Right kidney (tissue), 1 donor: ENCODE measurements at regions not wholly inside any gene's neighbourhood (a gene's known extent, or its start where the extent isn't known, plus 50 kb on each side); places are given as distances from the start of the nearest gene placed in this dataset.
"Not testable (repeated sequence)": the region's sequence is repeated elsewhere in the genome, so short reads cannot be mapped to it uniquely, and the experiment has no call there.

ENCODE experiments used
- DNase-seq: peaks from one replicate; pipeline ENCODE4 v3.0.0-alpha.2; 2016

- no peak for DNase-seq
Observed at GRCh38 chr17:64784353-64785010, 122.4 kb upstream of the SMURF2 start.

DNA sequence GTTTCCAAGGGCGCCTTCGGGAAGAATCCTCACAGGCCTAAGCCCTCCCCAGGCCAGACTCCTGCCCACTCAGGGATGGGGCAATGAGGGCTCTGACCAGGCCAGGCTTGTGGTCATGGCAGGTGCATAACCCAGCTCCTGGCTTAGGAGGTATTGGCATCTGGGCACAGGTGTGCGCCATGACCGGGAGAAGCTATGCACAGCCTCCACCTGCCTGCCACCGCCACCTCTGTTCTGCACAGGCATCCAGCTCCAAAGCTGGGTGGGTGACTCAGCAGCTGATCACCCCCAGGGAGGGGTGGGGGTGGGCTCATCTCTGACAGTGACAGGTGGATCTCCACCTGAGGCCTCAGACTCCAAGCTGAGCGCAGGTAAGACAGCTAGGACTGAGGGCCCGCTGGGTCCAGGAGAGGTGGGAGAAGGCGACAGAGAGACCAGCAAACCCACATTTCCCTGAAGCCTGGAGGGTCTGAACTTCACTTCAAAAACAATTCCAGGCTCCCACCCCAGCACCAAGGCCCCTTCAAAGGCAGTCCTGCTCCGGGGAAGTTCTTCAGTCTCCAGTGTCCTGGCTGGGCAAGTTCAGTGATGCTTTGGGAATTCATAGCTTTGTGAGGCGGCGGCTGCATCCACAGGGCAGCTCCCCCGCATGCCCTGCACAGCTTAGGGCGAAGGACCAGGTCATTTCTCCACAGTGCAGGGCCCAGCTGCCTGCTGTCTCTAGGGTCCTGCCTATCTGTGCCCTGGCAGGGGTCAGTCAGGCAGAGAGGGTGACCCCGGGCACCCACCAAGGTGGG lies 121.6 kb upstream of the SMURF2 start:
- no peak for DNase-seq

DNA sequence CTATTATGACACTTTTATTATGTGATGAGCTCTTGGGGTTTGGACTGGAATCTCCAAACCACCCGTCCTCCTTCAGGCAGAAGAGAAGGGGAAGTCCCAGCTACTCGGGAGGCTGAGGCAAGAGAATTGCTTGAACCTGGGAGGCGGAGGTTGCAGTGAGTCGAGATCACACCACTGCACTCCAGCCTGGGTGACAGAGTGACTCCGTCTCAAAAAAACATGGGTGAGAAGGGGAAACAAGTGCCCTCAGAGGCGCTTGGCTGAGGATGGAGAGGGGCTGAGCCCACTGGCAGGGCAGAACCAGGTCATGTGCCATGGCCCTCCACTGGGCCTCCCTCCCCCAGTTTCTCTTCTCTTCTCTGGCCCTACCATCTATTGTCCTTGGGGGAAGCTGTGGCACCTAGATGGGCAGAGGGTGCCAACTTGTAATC lies 120.9 kb upstream of the SMURF2 start:
- DNase-seq: no peak

GRCh38 chr17:64781810-64782555 lies 119.9 kb upstream of the SMURF2 start:
- DNase-seq: no peak

DNA sequence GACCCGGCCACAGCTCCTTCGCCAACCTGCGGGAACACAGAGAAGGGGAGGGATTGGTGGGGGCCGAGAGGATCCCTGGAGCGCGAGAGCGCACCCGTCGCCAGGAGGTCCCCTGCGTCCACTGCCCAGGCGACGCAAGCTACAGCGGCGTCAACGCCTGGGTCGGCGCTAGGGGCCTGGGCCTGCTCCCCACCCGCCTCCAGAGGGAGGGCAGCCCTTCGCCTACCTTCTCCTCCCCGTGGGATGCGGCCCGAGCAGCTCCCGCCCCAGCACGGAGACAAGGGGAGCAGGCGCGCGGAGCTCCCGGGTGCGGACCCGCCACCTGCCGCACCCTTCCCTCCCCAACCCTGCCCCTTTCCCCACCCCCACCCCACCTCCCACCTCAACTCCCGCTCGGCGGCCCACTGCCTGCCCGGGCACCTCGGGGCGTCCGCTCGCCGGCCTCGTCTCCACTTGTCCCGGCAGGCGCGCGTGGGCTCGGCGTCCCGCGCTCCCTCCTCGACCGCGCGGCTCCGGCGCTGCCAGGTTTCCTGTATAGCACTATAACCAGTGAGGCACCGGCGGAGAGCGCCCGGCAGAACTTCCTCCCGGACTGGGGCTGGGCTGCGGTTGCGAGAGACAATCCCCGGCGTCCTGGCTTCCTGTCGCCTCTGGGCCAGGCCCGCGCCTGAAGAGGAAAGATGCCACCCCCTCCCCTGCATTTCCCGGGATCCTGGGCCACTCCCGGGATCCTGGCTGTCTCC lies 119.1 kb upstream of the SMURF2 start:
- peak; percentile 42 for DNase-seq

GRCh38 chr17:64780096-64781013 lies 118.2 kb upstream of the SMURF2 start:
- peak; percentile 73 for DNase-seq

- DNase-seq: peak; percentile 52
Observed at GRCh38 chr17:64779376-64780095, 117.4 kb upstream of the SMURF2 start.

- DNase-seq: not testable (repeated sequence)
Observed at GRCh38 chr17:64779098-64779375, 116.9 kb upstream of the SMURF2 start.

DNA sequence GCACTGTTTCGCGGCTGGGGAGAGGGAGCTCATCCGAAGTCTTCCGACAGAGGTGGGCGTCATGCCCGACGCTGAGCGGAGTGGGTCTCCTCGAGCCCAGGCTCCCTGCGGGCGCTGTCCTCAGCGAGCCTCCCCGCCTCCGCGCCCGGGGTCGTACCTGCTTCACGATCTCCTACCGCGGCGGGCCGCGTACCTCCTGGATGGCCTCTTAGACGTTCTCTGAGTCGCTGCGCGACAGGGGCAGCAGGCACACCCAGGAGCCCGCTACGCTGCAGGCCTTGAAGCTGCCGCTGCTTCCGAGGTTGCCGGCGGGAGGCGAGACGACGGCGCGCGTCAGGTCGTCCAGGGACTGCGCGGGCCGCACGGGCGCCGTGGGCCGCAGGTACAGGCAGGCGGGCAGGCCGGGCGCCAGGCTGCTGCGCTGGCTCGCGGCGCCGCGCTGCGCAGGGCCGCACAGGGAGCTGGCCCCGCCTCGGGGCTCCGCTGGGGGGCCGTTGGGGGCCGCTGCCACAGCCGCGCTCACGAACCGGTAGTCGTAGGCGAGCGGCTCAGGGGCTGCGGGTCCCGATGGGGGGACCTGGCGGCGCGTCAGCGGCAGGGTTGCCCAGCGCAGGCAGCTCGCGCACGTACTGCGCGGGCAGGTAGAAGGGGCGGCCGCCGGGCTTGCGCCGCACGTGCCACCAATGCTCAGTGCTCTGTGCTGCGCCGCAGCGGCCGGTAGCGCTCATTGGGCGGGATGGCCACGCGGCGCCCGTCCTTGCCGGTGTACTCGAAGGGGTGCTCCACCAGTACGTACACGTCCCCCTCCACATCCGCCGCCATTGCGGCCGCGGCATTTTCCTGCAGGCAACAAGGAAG lies 116.4 kb upstream of the SMURF2 start:
- DNase-seq: peak; percentile 73

DNA sequence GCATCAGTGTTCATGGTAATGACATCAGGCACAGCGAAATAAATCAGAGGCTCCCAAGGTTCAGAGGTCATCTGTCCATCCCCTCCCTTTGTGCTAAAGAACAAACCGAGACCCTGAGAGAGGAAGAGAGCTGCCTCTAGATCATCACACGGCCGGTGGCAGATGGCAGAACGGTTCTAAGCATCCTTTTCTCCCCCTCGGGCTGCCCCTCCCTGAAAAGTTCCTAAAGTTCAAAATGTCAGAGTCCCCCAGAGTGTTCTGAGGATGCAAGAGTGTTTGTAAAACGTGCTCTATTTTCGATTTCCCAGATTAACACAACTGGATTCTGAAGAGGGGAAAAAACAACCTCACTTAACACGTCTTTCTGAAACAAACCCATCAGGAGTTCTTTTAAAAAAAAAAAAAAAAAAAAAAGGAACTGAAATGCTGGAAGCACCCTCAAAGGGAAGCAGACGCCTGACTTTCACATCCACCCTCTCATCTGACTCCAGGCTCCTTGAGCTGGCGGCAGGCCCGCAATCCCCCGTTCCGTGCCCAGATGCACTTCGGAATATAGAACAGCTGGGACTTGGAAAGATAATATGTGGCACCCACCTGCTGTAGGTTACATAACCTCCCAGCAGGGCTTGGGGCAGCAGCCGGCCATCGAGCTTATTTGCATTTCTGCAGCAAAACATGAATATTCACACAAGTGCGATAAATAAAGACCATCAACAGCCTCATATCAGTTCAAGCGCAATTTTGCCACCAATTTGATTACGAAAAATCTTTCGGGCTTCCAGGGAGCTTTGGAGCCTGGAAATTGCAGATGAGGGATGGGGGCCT lies 115.5 kb upstream of the SMURF2 start:
- no peak for DNase-seq

- peak; percentile 89 for DNase-seq
Observed at GRCh38 chr17:64776720-64777414, 114.8 kb upstream of the SMURF2 start.

DNA sequence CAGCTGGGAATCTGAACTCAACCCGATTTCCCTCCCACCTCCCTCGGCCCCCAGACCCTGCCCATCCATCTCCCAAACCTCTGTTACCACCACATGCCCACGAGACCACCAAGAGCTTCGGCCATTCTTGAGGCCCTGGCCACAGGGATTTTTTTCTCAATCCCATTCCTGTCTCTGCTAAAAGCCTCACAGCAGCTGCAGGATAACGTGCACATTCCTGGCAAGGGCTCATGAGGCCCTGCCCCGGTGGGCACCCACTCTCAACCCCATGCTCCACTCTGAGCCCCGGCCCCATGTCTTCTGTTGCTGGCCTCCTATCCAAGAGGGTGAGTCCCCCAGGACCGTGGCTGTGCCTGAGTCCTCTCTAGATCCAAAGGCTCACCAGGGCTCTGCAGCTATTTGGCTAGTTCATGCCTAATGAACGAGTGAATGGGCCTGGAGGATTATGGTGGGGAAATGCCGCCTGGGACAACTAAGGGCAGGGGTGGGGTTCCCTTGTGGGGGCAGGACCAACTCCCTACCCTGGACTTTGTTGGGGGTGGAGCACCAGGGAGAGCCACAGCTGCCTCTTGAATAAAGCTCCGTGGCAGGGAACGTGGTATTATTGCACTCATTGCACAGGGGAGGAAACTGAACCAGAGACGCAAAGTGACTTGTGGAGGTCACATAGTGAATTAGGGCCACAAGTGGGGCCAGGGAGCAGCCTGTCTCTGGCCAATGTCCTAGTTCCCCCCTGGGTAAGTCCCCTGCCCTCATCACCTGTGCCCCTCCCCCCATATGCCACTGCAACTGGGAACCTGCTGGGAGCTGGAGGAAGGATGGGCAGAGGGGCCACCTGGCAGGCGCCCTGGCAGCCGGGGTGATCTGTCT lies 113.8 kb upstream of the SMURF2 start:
- DNase-seq: no peak

- no peak for DNase-seq
Observed at GRCh38 chr17:64774888-64775540, 112.9 kb upstream of the SMURF2 start.

DNA sequence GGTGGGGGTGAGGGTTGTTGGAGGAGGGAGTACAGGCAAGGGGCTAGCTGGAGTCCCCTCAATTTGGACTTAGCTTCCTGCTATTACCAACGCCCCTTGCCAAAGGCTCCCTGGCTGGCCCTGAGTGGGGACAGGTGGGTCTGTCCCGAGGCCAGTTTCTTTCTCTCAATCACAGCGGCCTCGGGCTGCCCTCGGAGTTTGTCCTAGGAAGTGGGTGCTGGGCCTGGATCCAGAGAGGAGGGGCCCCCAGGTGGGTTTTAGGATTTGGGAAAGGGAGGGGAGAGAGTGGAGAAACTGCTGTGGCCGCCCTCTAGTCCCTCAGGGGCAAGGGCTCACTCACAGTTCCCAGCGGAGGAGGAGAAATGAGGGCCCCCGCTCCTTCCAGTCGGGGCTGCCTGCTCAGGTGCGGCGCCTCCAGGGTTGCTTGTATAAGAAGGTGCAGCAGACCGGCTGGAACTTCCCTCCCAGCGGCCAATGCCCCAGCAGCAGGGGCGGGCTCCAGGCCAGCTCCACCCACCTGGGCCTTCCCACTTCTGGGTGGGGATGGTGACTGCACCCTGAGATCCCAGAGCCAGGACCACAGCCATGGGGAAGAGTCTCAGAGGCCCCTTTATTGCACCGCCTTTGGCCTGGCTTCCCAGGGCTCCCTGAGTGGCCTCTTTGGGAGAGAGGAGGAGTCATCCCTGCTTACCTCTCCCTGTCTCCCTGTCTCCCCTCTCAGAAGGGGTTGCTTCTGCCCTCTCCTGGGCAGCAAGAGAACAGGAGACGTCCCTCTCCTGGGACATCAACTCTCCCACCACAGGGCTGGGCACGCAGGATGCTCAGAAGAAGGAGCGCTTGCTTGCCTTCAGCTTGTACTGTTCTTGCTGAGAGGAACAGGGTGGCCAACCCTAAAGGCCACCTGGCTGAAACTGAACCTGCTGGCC lies 112.0 kb upstream of the SMURF2 start:
- peak; percentile 68 for DNase-seq

DNA sequence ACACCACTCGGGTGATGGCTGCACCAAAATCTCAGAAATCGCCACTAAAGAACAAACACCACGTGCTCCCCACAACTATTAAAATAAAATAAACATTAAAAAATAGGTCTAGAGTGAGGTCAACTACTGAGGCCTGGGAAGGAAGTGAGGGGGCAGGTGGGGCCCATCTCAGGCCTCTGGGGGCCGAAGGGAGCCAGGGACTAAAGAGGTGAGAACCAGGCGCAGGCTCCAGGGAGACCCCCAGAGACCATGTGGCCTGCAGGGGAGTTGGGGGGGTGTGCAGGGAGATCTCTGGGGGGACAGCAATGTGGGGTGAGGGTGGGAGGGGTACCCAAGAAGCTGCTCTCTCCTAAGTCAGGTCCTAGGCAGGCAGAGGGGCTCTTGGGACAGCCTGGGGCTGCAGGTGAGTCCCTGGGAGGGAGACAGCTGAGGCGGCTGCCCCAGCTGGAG lies 111.3 kb upstream of the SMURF2 start:
- no peak for DNase-seq
